Neural cell (in vitro differentiated cells): ENCODE measurements at regions not wholly inside any gene's neighbourhood (a gene's known extent, or its start where the extent isn't known, plus 50 kb on each side); places are given as distances from the start of the nearest gene placed in this dataset.

Experiments used
- H2AFZ ChIP-seq: fragments of 200-600, 300-800 bp; sonication (generic), shearing (Covaris generic); 2 replicates; pipeline ENCODE4 v1.6.0; 2014; ENCODE audit warnings: low read depth, mild to moderate bottlenecking, antibody characterized with exemption, low read length, moderate library complexity
- H3F3A ChIP-seq: fragments of 200-600 bp; shearing (Covaris generic); 2 replicates; pipeline ENCODE4 v1.6.1; 2016; ENCODE audit warnings: mild to moderate bottlenecking, moderate library complexity, mixed read lengths, antibody characterized with exemption, low read length; ENCODE audit not compliant: insufficient read depth, poor library complexity, severe bottlenecking
- H3K27ac ChIP-seq: fragments of 200-600, 300-800 bp; sonication (generic), shearing (Covaris generic); 2 replicates; pipeline ENCODE4 v1.5.1; 2014; ENCODE audit warnings: mild to moderate bottlenecking, low read length, moderate library complexity
- H3K27me3 ChIP-seq: fragments of 300-800, 200-600 bp; sonication (generic), shearing (Covaris generic); 2 replicates; pipeline ENCODE4 v1.6.0; 2014; ENCODE audit warnings: mild to moderate bottlenecking, low read depth, low read length, moderate library complexity; ENCODE audit not compliant: insufficient read depth
- H3K36me3 ChIP-seq: fragments of 300-800, 200-600 bp; sonication (generic), shearing (Covaris generic); 2 replicates; pipeline ENCODE4 v1.5.1; 2014; ENCODE audit warnings: mild to moderate bottlenecking, antibody characterized with exemption, low read length, moderate library complexity; ENCODE audit not compliant: insufficient read depth
- H3K4me2 ChIP-seq: fragments of 300-800, 200-600 bp; sonication (generic), shearing (Covaris generic); 2 replicates; pipeline ENCODE4 v1.6.0; 2014; ENCODE audit warnings: mild to moderate bottlenecking, low read length
- H3K4me3 ChIP-seq: fragments of 300-800, 200-600 bp; sonication (generic), shearing (Covaris generic); 2 replicates; pipeline ENCODE4 v1.5.1; 2014; ENCODE audit warnings: mild to moderate bottlenecking, low read length, moderate library complexity
- H3K79me2 ChIP-seq: fragments of 200-600 bp; shearing (Covaris generic); replicated peaks from 2 replicates; pipeline ENCODE4 v1.6.0; 2014; ENCODE audit warnings: mild to moderate bottlenecking, low read length, moderate library complexity; ENCODE audit not compliant: insufficient read depth
- H3K9ac ChIP-seq: fragments of 300-800, 200-600 bp; sonication (generic), shearing (Covaris generic); 2 replicates; pipeline ENCODE4 v1.6.1; 2016; ENCODE audit warnings: mild to moderate bottlenecking, low read length, mixed read lengths
- H3K9me2 ChIP-seq: fragments of 200-600 bp; shearing (Covaris generic); 2 replicates; pipeline ENCODE4 v1.6.1; 2016; ENCODE audit warnings: mild to moderate bottlenecking, low read length, mixed read lengths; ENCODE audit not compliant: insufficient read depth
- H3K9me3 ChIP-seq: fragments of 200-600, 300-800 bp; sonication (generic), shearing (Covaris generic); 2 replicates; pipeline ENCODE4 v1.6.1; 2016; ENCODE audit warnings: mild to moderate bottlenecking, mixed run types, low read length, moderate library complexity, mixed read lengths
- H4K20me1 ChIP-seq: fragments of 200-600 bp; shearing (Covaris generic); 2 replicates; pipeline ENCODE4 v1.6.1; 2016; ENCODE audit warnings: mild to moderate bottlenecking, mixed run types; ENCODE audit not compliant: insufficient read depth
- EP300 ChIP-seq: fragments of 450-650 bp; conservative IDR thresholded peaks from 2 replicates; pipeline ENCODE4 v1.6.1; 2014; ENCODE audit warnings: antibody characterized with exemption, mild to moderate bottlenecking, moderate library complexity; ENCODE audit not compliant: poor library complexity, severe bottlenecking
- EZH2 ChIP-seq: fragments of 200-600, 300-800 bp; shearing (Covaris generic), sonication (generic); IDR thresholded peaks from 2 replicates; pipeline ENCODE4 v1.6.1; 2014; ENCODE audit warnings: antibody characterized with exemption, low read length, borderline replicate concordance, mild to moderate bottlenecking; ENCODE audit not compliant: insufficient read depth, poor library complexity, severe bottlenecking
- MXI1 ChIP-seq: fragments of 450-650 bp; conservative IDR thresholded peaks from 2 replicates; pipeline ENCODE4 v1.6.1; 2014; ENCODE audit warnings: antibody characterized with exemption, mild to moderate bottlenecking; ENCODE audit not compliant: poor library complexity, severe bottlenecking
- POLR2AphosphoS5 ChIP-seq: IDR thresholded peaks from 2 replicates; pipeline ENCODE4 v1.6.1; 2012
- RAD21 ChIP-seq: fragments of 450-650 bp; conservative IDR thresholded peaks from 2 replicates; pipeline ENCODE4 v1.6.1; 2014; ENCODE audit warnings: antibody characterized with exemption, mild to moderate bottlenecking, moderate library complexity
- SMC3 ChIP-seq: fragments of 450-650 bp; conservative IDR thresholded peaks from 2 replicates; pipeline ENCODE4 v1.6.1; 2014; ENCODE audit warnings: antibody characterized with exemption, mild to moderate bottlenecking, moderate library complexity; ENCODE audit not compliant: poor library complexity
- TAF1 ChIP-seq: IDR thresholded peaks from 2 replicates; pipeline ENCODE4 v1.6.1; 2012; ENCODE audit warnings: low read depth
- TF ChIP-seq, protein P1 (sequence below): IDR thresholded peaks from 2 replicates; pipeline ENCODE4 v1.6.1; 2012; ENCODE audit warnings: borderline replicate concordance
- TF ChIP-seq, protein P2 (sequence below): fragments of 450-650 bp; IDR thresholded peaks from 2 replicates; pipeline ENCODE4 v1.5.1; 2014; ENCODE audit warnings: antibody characterized with exemption, mild to moderate bottlenecking, moderate library complexity; ENCODE audit not compliant: poor library complexity, severe bottlenecking

DNA sequence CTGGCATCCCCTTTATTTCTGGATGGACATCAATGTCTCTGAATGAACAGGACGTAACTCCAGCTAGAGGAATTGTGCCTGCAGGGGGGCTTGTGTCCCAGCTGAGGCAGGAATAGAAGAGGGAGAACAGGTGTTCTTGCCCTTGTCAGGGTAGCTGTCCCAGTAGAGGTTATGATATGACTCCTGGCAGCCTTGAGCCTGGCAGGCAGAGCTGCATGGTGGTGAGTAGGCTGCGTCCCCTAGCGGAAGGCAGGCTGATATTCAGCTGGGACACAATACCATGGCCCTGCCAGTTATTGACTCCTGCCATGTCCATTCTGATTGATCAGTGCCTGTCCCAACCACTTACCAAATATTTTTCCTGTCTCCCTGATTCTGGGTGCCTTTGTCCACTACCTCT is 197.2 kb downstream of the RAP2A start:
- H3K9ac ChIP-seq: no peak overlapping the region
- H3K27me3 ChIP-seq: no peaks in the 10 kb centered on the region
- no peaks in the 10 kb centered on the region for H4K20me1 ChIP-seq
- no peaks in the 10 kb centered on the region for H3F3A ChIP-seq
- no peak overlapping the region for H2AFZ ChIP-seq
- H3K79me2 ChIP-seq: no peaks in the 10 kb centered on the region
- no peak overlapping the region for H3K27ac ChIP-seq
- no peaks in the 10 kb centered on the region for H3K9me2 ChIP-seq
- no peaks in the 10 kb centered on the region for H3K9me3 ChIP-seq
- no peak overlapping the region for H3K4me3 ChIP-seq
- no peaks in the 10 kb centered on the region for H3K36me3 ChIP-seq
- TF ChIP-seq POLR2AphosphoS5: no peak
- H3K4me2 ChIP-seq: no peak overlapping the region

DNA sequence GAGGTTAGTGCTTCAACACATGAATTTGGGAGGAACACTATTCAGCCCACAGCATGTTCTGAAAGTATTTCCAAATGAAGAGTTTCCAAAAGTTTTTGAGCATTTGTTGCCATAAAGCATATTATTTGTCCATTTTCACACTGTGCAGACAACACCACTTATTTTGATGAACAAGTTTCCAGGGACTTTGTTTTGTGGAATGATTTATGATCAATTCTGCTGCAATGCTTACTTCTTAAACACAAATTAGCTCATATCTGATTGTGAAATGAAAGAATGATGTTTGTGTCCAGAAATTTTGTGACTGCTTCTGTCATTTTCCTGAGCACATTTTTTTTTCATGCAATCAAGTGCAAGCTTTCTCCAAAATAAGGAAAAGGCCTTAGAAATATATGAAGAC is 205.3 kb downstream of the RAP2A start:
- no peaks in the 10 kb centered on the region for H3F3A ChIP-seq
- no peak overlapping the region for H3K27ac ChIP-seq
- H3K4me3 ChIP-seq: no peak overlapping the region
- no peak overlapping the region for H3K4me2 ChIP-seq
- TF ChIP-seq EZH2 (no peak), EP300 (no peak), POLR2AphosphoS5 (no peak), MXI1 (no peak), SMC3 (no peak), RAD21 (no peak), TAF1 (no peak)
- TF ChIP-seq, protein P1, sequence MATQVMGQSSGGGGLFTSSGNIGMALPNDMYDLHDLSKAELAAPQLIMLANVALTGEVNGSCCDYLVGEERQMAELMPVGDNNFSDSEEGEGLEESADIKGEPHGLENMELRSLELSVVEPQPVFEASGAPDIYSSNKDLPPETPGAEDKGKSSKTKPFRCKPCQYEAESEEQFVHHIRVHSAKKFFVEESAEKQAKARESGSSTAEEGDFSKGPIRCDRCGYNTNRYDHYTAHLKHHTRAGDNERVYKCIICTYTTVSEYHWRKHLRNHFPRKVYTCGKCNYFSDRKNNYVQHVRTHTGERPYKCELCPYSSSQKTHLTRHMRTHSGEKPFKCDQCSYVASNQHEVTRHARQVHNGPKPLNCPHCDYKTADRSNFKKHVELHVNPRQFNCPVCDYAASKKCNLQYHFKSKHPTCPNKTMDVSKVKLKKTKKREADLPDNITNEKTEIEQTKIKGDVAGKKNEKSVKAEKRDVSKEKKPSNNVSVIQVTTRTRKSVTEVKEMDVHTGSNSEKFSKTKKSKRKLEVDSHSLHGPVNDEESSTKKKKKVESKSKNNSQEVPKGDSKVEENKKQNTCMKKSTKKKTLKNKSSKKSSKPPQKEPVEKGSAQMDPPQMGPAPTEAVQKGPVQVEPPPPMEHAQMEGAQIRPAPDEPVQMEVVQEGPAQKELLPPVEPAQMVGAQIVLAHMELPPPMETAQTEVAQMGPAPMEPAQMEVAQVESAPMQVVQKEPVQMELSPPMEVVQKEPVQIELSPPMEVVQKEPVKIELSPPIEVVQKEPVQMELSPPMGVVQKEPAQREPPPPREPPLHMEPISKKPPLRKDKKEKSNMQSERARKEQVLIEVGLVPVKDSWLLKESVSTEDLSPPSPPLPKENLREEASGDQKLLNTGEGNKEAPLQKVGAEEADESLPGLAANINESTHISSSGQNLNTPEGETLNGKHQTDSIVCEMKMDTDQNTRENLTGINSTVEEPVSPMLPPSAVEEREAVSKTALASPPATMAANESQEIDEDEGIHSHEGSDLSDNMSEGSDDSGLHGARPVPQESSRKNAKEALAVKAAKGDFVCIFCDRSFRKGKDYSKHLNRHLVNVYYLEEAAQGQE: no peak
- TF ChIP-seq, protein P2, sequence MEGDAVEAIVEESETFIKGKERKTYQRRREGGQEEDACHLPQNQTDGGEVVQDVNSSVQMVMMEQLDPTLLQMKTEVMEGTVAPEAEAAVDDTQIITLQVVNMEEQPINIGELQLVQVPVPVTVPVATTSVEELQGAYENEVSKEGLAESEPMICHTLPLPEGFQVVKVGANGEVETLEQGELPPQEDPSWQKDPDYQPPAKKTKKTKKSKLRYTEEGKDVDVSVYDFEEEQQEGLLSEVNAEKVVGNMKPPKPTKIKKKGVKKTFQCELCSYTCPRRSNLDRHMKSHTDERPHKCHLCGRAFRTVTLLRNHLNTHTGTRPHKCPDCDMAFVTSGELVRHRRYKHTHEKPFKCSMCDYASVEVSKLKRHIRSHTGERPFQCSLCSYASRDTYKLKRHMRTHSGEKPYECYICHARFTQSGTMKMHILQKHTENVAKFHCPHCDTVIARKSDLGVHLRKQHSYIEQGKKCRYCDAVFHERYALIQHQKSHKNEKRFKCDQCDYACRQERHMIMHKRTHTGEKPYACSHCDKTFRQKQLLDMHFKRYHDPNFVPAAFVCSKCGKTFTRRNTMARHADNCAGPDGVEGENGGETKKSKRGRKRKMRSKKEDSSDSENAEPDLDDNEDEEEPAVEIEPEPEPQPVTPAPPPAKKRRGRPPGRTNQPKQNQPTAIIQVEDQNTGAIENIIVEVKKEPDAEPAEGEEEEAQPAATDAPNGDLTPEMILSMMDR: no peak
- no peaks in the 10 kb centered on the region for H3K79me2 ChIP-seq
- no peaks in the 10 kb centered on the region for H3K9me2 ChIP-seq
- H3K36me3 ChIP-seq: no peaks in the 10 kb centered on the region
- H4K20me1 ChIP-seq: no peaks in the 10 kb centered on the region
- no peaks in the 10 kb centered on the region for H3K27me3 ChIP-seq
- H3K9ac ChIP-seq: no peak overlapping the region
- no peak overlapping the region for H2AFZ ChIP-seq
- H3K9me3 ChIP-seq: no peaks in the 10 kb centered on the region

DNA sequence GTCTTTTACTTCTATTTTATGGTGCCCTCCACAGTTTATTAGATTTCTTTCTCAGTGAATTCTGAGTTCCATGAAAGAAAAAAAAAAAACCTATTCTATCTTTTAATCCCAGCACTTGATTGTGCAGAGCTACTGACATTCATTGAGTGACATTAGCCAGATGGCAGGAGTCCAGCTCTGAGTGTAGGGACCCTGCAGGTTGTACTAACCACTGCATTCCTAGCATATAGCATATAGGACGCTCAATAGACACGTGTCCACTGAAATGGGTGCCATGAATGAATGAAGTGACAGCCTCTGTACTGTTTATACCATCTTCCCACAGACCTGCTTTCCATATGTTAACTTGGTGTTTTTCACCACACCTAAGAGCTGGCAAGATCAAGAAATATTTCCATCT is 206.3 kb downstream of the RAP2A start:
- Histone ChIP-seq H3K79me2 (no peaks in the 10 kb centered on the region), H4K20me1 (no peaks in the 10 kb centered on the region), H3K9ac (no peak overlapping the region), H3F3A (no peaks in the 10 kb centered on the region), H3K9me2 (no peaks in the 10 kb centered on the region), H3K4me2 (no peak overlapping the region), H3K36me3 (no peaks in the 10 kb centered on the region), H3K4me3 (no peak overlapping the region), H2AFZ (no peak overlapping the region), H3K9me3 (no peaks in the 10 kb centered on the region), H3K27me3 (no peaks in the 10 kb centered on the region), H3K27ac (no peak overlapping the region)
- TF ChIP-seq POLR2AphosphoS5: no peak
- TF ChIP-seq EP300: no peak
- TF ChIP-seq, protein P1: no peak
- no peak for TF ChIP-seq RAD21
- TF ChIP-seq MXI1: no peak
- TF ChIP-seq TAF1: no peak
- TF ChIP-seq, protein P2: no peak
